Epithelial cell of esophagus (primary cell): ENCODE measurements at regions not wholly inside any gene's neighbourhood (a gene's known extent, or its start where the extent isn't known, plus 50 kb on each side); places are given as distances from the start of the nearest gene placed in this dataset.

Experiments
- DNase-seq: peaks from one replicate; pipeline ENCODE4 v3.0.0; 2010; ENCODE audit warnings: low read depth
- H3K4me3 ChIP-seq: 2 replicates; pipeline ENCODE4 v1.5.1; 2011; ENCODE audit warnings: mild to moderate bottlenecking, low read length, control low read depth
- TF ChIP-seq, protein P1 (sequence below): IDR thresholded peaks from 2 replicates; pipeline ENCODE4 v1.5.1; 2011; ENCODE audit warnings: low read depth, mild to moderate bottlenecking, low read length, control low read depth, inconsistent platforms; ENCODE audit not compliant: insufficient read depth; ENCODE audit errors: missing control alignments

DNA sequence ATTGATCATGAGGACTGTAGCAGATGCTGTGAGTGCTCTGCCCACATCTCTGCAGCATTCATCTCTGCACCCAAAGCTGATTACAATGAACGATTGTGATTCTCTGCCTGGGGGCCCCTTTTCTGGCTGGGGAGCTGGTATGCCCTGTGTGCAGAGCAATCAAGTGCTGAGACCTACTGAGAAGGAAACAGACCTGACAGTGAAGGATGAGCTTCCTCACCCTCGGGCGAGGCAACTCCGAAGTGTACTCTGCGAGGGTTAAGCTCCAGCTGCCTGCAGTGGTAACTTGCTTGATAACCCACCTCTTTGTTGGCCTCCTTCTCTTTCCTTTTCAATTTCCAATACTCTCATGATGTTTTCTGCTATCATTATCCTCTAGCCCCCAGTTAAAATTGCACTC lies 56.0 kb upstream of the ADRA1D start:
- TF ChIP-seq, protein P1, sequence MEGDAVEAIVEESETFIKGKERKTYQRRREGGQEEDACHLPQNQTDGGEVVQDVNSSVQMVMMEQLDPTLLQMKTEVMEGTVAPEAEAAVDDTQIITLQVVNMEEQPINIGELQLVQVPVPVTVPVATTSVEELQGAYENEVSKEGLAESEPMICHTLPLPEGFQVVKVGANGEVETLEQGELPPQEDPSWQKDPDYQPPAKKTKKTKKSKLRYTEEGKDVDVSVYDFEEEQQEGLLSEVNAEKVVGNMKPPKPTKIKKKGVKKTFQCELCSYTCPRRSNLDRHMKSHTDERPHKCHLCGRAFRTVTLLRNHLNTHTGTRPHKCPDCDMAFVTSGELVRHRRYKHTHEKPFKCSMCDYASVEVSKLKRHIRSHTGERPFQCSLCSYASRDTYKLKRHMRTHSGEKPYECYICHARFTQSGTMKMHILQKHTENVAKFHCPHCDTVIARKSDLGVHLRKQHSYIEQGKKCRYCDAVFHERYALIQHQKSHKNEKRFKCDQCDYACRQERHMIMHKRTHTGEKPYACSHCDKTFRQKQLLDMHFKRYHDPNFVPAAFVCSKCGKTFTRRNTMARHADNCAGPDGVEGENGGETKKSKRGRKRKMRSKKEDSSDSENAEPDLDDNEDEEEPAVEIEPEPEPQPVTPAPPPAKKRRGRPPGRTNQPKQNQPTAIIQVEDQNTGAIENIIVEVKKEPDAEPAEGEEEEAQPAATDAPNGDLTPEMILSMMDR = no peak
- DNase-seq = no peak
- no peak overlapping the region for H3K4me3 ChIP-seq

DNA sequence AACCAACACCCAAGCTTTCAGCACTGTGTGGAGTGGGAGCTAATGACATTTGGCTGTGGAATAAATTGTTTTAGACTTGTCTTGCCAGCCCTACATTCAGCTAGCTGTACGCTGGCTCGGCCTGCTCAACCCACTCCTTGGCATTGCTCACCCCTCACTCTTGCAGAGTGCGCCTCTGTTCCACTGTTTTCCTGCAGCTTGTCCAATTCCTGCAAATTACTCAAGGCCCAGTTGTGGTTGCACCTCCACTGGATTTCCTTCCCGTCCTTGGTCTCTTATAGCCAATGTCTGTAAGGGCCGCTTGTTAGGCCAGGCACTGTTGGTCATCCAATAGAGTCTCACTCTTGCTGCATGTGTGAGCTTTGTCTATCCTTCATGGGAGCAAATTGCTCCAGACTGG lies 55.5 kb upstream of the ADRA1D start:
- H3K4me3 ChIP-seq = no peak overlapping the region
- TF ChIP-seq, protein P1 = no peak

DNA sequence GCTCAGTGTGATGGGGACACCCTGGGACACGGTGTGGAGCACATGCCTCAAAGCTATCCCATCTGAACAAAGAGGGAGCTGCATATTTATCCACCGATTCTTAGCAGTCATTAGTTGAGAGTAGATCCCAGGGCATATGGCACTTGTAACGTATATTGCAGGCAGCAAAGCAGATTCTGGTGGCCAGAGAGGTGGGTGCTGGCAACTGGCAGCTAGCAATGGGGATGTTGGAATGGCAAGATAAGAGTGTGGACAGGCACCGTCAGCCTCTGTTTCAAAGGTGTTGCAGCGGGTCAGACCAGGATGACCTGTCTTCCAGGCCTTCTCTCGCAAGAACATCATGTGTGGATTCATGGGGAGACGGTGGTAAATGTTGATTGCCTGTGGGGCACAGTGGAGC lies 54.0 kb upstream of the ADRA1D start:
- TF ChIP-seq, protein P1 = no peak
- DNase-seq = no peak
- H3K4me3 ChIP-seq = no peak overlapping the region

More for the DNA sequence above, 55.5 kb upstream of the ADRA1D start:
- no peak for DNase-seq

DNA sequence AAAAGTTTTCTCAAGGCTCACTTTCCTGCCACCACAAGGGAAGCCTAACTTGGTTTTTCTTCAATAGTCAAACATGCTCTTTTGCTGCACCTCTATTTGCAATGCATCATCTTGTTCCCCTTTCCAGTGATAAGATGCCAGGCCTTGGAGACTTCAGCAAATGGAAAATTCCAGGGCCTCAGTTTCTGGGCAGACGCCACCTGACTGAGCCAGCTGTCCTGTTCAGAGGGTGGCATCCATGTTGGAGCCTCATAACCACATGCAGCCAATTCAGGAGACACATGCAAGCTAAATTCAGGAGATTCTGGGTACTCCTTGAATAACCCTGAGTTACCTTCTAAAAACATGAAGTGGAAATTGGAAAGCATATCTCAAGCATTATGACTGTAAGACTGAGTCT lies 51.8 kb upstream of the ADRA1D start:
- TF ChIP-seq, protein P1 = no peak
- DNase-seq = no peak

DNA sequence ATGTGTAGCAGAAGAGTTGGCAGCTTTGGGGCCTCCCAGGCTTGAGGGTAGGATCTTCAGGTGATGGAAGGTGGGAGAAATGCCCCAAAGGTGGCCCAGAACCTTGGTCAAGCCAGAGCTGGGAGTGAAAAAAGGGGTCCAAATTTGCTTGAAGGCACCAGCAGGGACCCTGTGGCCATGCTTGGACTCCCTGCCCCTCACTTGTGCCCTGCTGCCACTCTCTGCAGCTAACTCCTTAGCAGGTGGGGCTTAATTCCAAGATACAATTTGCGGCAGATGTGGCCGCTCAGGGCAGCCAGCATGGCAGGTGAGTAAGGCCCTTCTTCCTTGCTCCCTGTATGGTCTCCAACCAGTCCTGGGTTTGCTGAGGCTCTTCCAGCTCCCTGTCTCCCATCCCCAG lies 51.3 kb upstream of the ADRA1D start:
- no peak for DNase-seq
- TF ChIP-seq, protein P1 = no peak
- H3K4me3 ChIP-seq = no peak overlapping the region

More for the DNA sequence above, 51.8 kb upstream of the ADRA1D start:
- no peak overlapping the region for H3K4me3 ChIP-seq

DNA sequence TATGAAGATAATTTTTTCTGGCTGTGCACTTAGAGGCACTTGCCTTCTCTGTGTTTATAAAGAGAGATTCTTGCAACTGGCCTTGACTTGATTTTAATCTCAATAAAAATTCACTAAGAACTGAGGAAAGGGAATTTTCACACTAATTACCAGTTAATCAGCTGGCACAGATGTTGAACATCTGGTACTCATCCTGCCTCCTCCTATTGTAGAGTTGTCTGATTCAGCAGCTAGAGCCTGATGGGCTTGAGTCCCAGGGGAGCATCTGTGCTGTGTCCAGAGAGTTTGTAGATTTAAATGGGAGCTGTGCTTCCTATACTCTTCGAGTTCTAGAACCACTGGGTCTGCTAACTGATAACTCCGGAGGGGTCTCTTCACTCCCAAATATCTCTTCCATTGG lies 50.7 kb upstream of the ADRA1D start:
- DNase-seq = no peak

DNA sequence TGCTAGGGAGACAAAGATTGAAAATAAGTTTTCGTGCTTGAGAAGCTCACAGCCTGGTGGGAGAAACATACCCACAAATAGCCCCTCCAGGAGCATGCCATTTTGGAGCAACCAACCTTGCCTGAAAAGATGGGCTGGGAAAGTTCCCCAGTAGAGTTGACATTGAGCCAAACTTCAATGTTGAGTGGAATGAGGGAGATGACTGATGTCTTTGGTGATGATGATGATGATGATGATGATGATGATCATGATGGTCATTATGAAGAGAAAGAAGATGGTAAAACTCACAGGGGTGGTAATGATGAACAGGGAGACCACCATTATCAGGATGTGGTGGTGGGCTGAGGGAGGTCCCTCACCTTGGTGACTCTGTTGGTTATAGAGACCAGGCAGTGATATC lies 50.1 kb upstream of the ADRA1D start:
- no peak overlapping the region for H3K4me3 ChIP-seq
- TF ChIP-seq, protein P1 = no peak
- no peak for DNase-seq

More for the DNA sequence above, 50.7 kb upstream of the ADRA1D start:
- no peak overlapping the region for H3K4me3 ChIP-seq
- TF ChIP-seq, protein P1 = no peak
